PFSK-1 (cell line): ENCODE measurements at regions not wholly inside any gene's neighbourhood (a gene's known extent, or its start where the extent isn't known, plus 50 kb on each side); places are given as distances from the start of the nearest gene placed in this dataset.

ENCODE experiments used
- POLR2AphosphoS5 ChIP-seq: IDR thresholded peaks from 2 replicates; pipeline ENCODE4 v1.6.1; 2012; ENCODE audit warnings: low read depth, mild to moderate bottlenecking, control low read depth, low read length, moderate library complexity
- SIN3A ChIP-seq: IDR thresholded peaks from 2 replicates; pipeline ENCODE4 v1.6.1; 2012; ENCODE audit warnings: mild to moderate bottlenecking, low read length, moderate library complexity, borderline replicate concordance; ENCODE audit not compliant: insufficient read depth

DNA sequence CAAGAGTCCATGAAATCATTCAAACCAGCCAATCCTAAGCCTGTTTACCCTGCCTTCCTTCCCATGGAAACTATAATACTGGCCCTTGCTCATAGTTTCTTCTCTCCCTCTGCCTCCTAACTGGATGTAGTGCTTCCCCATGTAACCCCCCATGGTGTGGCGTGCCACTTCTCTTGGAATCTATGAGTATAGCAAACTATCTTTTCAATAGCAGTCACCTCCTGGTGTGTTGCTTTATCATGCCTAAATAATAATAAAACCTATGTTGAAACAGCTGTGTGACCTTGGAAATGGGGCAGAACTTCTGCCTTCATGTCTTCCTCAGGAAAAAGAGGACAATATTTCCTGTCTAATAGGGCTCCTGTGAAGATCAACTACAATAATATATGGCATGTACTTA, 234.8 kb upstream of the EDNRA start:
- no peak for TF ChIP-seq SIN3A
- TF ChIP-seq POLR2AphosphoS5 = no peak
